ENCODE measurements at regions not wholly inside any gene's neighbourhood (a gene's known extent, or its start where the extent isn't known, plus 50 kb on each side); places are given as distances from the start of the nearest gene placed in this dataset.
"Not testable (repeated sequence)": the region's sequence is repeated elsewhere in the genome, so short reads cannot be mapped to it uniquely, and the experiment has no call there.

DNA sequence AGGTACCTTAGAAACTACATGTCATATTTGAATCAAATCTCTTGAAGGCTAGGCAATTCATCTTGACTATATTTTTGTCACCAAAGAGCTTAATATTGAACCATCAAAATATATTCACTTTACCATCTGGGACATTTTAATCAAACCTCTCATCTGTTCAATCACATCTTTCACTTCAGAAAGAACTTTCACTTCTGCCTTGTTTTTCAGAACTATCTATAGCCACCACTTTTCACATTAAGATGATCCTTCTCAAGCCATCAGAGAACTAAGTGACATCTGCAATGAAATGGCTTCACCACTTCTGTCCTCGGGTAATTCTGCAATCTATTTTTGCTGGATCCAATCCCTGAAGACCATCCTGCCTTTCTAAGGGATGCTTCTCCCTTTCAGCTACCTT lies 57.8 kb downstream of the OR2B2 start:
- TF ChIP-seq, protein P1, sequence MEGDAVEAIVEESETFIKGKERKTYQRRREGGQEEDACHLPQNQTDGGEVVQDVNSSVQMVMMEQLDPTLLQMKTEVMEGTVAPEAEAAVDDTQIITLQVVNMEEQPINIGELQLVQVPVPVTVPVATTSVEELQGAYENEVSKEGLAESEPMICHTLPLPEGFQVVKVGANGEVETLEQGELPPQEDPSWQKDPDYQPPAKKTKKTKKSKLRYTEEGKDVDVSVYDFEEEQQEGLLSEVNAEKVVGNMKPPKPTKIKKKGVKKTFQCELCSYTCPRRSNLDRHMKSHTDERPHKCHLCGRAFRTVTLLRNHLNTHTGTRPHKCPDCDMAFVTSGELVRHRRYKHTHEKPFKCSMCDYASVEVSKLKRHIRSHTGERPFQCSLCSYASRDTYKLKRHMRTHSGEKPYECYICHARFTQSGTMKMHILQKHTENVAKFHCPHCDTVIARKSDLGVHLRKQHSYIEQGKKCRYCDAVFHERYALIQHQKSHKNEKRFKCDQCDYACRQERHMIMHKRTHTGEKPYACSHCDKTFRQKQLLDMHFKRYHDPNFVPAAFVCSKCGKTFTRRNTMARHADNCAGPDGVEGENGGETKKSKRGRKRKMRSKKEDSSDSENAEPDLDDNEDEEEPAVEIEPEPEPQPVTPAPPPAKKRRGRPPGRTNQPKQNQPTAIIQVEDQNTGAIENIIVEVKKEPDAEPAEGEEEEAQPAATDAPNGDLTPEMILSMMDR (conservative IDR thresholded peaks at IDR 0.05), result no peak
- no peak for TF ChIP-seq ZFX (IDR thresholded peaks at IDR 0.05)
- H3K27ac ChIP-seq, result no peak overlapping the region

GRCh38 chr6:27851440-27851839 lies 60.8 kb downstream of the OR2B2 start:
- no peak overlapping the region for H3K27ac ChIP-seq
- no peak for TF ChIP-seq ZFX (IDR thresholded peaks at IDR 0.05)
- TF ChIP-seq, protein P1 (conservative IDR thresholded peaks at IDR 0.05), result no peak

- H3K27ac ChIP-seq, result not testable (repeated sequence)
Measured at GRCh38 chr6:27849001-27849400, 63.2 kb downstream of the OR2B2 start.

- no peak overlapping the region for H3K27ac ChIP-seq
- TF ChIP-seq, protein P1 (conservative IDR thresholded peaks at IDR 0.05), result no peak
- no peak for TF ChIP-seq ZFX (IDR thresholded peaks at IDR 0.05)
Measured at GRCh38 chr6:27847706-27848105, 64.5 kb downstream of the OR2B2 start.

- no peak overlapping the region for H3K27ac ChIP-seq
- TF ChIP-seq, protein P1 (conservative IDR thresholded peaks at IDR 0.05), result no peak
- no peak for TF ChIP-seq ZFX (IDR thresholded peaks at IDR 0.05)
Measured at GRCh38 chr6:27840572-27840971, 71.6 kb downstream of the OR2B2 start.

GRCh38 chr6:27839626-27840475 lies 72.3 kb downstream of the OR2B2 start:
- H3K27ac ChIP-seq, result peak overlapping the region; percentile 92
- TF ChIP-seq, protein P1 (conservative IDR thresholded peaks at IDR 0.05), result no peak
- no peak for TF ChIP-seq ZFX (IDR thresholded peaks at IDR 0.05)

DNA sequence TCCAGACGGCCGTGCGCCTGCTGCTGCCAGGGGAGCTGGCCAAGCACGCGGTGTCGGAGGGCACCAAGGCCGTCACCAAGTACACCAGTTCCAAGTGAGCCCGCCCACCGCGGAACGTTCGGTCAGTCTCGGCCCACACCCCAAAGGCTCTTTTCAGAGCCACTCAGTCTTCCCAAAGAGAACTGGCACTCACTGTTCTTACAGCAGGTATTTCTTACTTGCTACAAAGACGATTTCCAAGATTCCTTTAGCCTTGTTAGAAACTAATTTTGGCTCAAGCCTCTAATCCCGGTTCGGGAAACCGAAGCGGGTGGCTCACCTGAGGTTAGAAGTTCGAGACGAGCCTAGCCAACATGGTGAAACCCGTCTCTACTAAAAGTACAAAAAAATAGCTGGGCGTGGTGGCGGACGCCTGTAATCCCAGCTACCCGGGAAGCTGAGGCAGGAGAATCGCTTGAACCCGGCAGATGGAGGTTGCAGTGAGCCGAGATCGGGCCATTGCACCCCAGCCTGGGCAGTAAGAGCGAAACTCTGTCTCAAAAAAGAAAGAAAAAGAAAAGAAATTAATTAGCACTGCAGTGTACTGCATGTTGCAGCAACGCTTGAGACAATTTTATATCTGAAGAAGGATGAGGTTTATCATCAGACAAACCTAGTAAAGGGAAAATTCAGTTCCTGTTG lies 73.1 kb downstream of the OR2B2 start:
- no peak for TF ChIP-seq ZFX (IDR thresholded peaks at IDR 0.05)
- TF ChIP-seq, protein P1 (conservative IDR thresholded peaks at IDR 0.05), result no peak
- peak overlapping the region; percentile 92 for H3K27ac ChIP-seq
